ACC112 (cell line): ENCODE measurements at regions not wholly inside any gene's neighbourhood (a gene's known extent, or its start where the extent isn't known, plus 50 kb on each side); places are given as distances from the start of the nearest gene placed in this dataset.

Experiments used
- H2AFZ ChIP-seq: fragments of 200-600 bp; sonication (generic); one replicate; pipeline ENCODE4 v1.6.0; 2017; ENCODE audit warnings: antibody characterized with exemption, low read length; ENCODE audit not compliant: unreplicated experiment
- H3K27ac ChIP-seq: fragments of 200-600 bp; sonication (generic); 2 replicates; pipeline ENCODE4 v1.5.1; 2014; ENCODE audit warnings: low read depth, mild to moderate bottlenecking, antibody characterized with exemption, low read length, moderate library complexity
- H3K27me3 ChIP-seq: fragments of 200-600 bp; sonication (generic); 2 replicates; pipeline ENCODE4 v1.6.1; 2014; ENCODE audit warnings: mild to moderate bottlenecking, antibody characterized with exemption, low read length, moderate library complexity, mixed read lengths; ENCODE audit not compliant: insufficient read depth
- H3K36me3 ChIP-seq: fragments of 200-600 bp; sonication (generic); 2 replicates; pipeline ENCODE4 v1.6.1; 2016; ENCODE audit warnings: mild to moderate bottlenecking, antibody characterized with exemption, low read length, moderate library complexity, mixed read lengths; ENCODE audit not compliant: insufficient read depth
- H3K4me1 ChIP-seq: fragments of 200-600 bp; sonication (generic); one replicate; pipeline ENCODE4 v1.6.1; 2016; ENCODE audit warnings: low read length, mixed read lengths; ENCODE audit not compliant: insufficient read depth, unreplicated experiment, control insufficient read depth
- H3K4me3 ChIP-seq: fragments of 200-600 bp; sonication (generic); 2 replicates; pipeline ENCODE4 v1.5.1; 2014; ENCODE audit warnings: mild to moderate bottlenecking, low read depth, low read length
- H3K79me2 ChIP-seq: fragments of 200-600 bp; sonication (generic); one replicate; pipeline ENCODE4 v1.6.0; 2016; ENCODE audit warnings: low read length; ENCODE audit not compliant: control insufficient read depth, unreplicated experiment, insufficient read depth

DNA sequence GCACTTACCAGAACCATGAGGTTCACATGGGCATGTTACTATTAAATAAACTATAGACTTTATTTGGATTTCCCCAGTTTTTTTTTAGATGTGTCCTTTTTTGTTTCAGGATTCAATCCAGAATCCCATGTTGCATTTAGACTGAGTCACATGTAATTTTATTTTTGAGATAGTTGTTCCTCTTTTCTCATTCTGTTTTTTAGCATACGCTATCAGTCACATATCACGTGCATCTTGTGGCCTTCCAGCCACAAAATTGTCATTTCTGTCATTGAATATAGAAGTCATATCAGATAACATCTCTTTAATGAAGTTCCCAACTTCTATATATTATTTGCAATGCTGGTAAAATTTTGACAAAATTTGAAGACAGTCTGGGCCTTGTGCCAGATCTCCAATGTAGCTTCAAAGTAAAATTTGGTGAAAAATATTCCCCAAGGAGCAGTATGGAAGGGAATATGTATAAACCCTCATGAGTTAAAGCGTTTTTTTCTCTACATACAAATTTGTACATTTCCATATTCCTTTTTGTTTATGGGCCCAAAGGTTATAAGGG lies 132.3 kb upstream of the MKI67 start:
- H3K4me3 ChIP-seq: no peak overlapping the region
- H3K27ac ChIP-seq: no peak overlapping the region
- no peak overlapping the region for H2AFZ ChIP-seq
- no peaks in the 10 kb centered on the region for H3K4me1 ChIP-seq
- no peaks in the 10 kb centered on the region for H3K79me2 ChIP-seq
- no peaks in the 10 kb centered on the region for H3K27me3 ChIP-seq
- no peaks in the 10 kb centered on the region for H3K36me3 ChIP-seq

DNA sequence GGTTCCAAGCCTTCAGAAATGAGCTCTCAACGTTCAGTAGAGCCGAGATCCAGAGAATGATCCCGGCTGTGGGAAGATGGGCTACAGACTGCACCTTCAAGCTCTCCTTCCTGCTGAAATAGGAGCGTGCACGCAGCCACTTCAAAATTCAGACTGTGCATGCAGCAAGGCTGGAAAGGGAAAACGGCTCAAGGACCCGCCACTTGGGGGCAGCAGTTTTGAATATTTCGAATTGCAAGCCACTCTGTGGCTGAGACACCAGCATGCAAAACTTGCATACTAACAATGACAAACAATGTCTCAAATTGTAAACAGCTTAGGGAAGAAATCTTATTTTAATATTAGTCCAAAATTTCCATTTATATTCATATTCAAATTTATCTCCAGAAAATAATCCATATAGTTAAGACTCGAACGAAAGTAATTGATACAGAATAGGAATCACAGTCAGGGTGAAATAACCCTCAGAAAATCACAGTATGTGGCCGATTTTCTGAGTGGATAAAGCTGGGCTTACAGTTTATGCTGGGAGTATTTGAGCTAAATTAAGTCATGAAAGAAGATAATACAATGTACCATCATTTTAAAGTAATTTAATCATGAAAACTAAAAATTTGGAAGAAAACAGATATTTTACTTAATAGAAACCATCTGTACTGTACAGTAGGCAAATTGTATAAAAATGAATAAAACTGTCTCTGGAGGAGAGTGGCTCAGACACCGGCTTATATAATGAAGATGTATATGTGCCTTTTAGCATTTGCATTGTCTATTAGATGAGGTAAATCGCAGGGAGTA lies 137.9 kb upstream of the MKI67 start:
- no peaks in the 10 kb centered on the region for H3K36me3 ChIP-seq
- peaks cover 7% of the 10 kb centered on the region; the same call in 1 of the 2 replicates for H3K27me3 ChIP-seq
- H3K4me1 ChIP-seq: no peaks in the 10 kb centered on the region
- no peak overlapping the region for H3K4me3 ChIP-seq
- no peaks in the 10 kb centered on the region for H3K79me2 ChIP-seq
- no peak overlapping the region for H2AFZ ChIP-seq
- H3K27ac ChIP-seq: no peak overlapping the region

GRCh38 chr10:128265596-128265995 lies 139.4 kb upstream of the MKI67 start:
- no peak overlapping the region for H3K4me3 ChIP-seq
- no peak overlapping the region for H3K27ac ChIP-seq
- no peaks in the 10 kb centered on the region for H3K79me2 ChIP-seq
- H3K4me1 ChIP-seq: no peaks in the 10 kb centered on the region
- H3K36me3 ChIP-seq: no peaks in the 10 kb centered on the region
- no peak overlapping the region for H2AFZ ChIP-seq
- H3K27me3 ChIP-seq: peaks cover 7% of the 10 kb centered on the region; the same call in 1 of the 2 replicates

GRCh38 chr10:128267581-128267980 lies 141.4 kb upstream of the MKI67 start:
- Histone ChIP-seq H3K79me2 (no peaks in the 10 kb centered on the region), H3K27me3 (peaks cover 7% of the 10 kb centered on the region; the same call in 1 of the 2 replicates), H3K4me1 (no peaks in the 10 kb centered on the region), H3K36me3 (no peaks in the 10 kb centered on the region), H2AFZ (no peak overlapping the region), H3K27ac (no peak overlapping the region), H3K4me3 (no peak overlapping the region)

GRCh38 chr10:128268015-128268722 lies 141.9 kb upstream of the MKI67 start:
- H3K4me1 ChIP-seq: no peaks in the 10 kb centered on the region
- no peak overlapping the region for H3K27ac ChIP-seq
- H3K79me2 ChIP-seq: no peaks in the 10 kb centered on the region
- H3K4me3 ChIP-seq: no peak overlapping the region
- H3K27me3 ChIP-seq: peaks cover 7% of the 10 kb centered on the region; the same call in 1 of the 2 replicates
- no peak overlapping the region for H2AFZ ChIP-seq
- no peaks in the 10 kb centered on the region for H3K36me3 ChIP-seq

GRCh38 chr10:128274938-128275337 lies 148.7 kb upstream of the MKI67 start:
- Histone ChIP-seq H3K27me3 (no peaks in the 10 kb centered on the region), H3K79me2 (no peaks in the 10 kb centered on the region), H3K36me3 (no peaks in the 10 kb centered on the region), H3K27ac (no peak overlapping the region), H2AFZ (no peak overlapping the region), H3K4me1 (no peaks in the 10 kb centered on the region), H3K4me3 (no peak overlapping the region)

DNA sequence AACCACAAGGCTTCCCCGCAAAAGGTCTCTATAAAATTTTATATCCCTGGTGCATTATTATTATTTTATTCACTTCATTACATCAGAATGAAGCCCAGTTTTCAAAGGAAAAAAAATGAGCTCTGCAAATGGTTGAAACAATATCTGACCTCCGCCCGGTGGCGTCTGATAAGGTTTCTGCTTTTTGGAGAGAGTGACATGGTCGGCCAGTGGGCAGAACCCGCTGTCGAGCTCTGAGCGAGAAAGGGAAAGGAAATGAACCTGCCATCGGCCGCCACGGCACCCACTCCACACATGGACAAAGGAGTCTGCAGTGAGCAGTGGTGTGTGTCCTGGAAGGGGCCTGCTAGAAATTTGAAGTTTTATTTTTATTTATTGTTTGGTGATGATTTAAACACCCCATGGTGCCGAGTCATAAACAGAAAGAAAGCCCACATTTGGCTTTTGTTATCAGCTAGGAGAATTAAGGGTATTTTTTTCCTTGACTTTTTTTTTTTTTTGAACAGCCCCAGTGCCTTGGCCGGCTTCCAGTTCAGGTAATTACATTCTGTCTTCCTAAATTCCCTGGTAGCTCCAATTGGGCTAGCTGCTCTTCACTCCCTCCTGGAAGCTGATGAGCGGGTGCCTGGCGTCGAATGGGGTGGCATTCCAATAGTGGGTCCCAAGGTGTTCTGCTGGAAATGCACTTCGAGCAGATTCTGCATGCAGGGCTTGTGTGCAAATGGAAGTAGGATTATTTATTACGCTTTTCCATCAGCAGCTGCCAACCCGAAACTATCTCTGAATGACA lies 149.4 kb upstream of the MKI67 start:
- peak overlapping the region; percentile 37 for H3K4me3 ChIP-seq
- H3K4me1 ChIP-seq: no peaks in the 10 kb centered on the region
- no peaks in the 10 kb centered on the region for H3K79me2 ChIP-seq
- H3K27ac ChIP-seq: no peak overlapping the region
- no peaks in the 10 kb centered on the region for H3K36me3 ChIP-seq
- H2AFZ ChIP-seq: no peak overlapping the region
- H3K27me3 ChIP-seq: no peaks in the 10 kb centered on the region

DNA sequence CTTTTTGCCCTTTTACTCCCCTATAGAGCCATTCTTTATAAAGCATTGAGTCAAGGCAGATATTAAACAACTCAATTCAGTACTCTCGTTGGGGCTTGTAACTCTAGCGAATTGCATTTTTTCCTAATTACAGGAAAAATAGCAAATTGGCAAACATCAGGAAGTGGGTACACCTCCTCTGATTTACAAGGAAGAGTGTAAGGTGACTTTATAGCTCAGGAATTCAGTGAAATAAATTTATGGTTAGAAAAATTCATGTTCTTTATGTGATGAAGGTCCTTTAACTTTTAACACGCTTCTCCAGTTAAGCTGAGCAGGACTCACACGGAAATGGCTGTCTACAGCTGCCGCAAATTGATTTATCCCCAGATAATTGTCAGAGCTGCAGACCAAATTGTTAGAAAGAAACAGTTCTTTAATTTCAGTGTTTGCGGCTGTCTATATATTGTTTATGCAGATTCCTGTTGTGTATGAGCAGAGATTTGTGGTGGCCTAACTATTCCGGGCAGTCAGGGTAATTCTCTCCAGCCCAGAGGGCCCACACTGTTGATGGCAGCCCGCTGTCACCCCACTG lies 151.1 kb upstream of the MKI67 start:
- no peak overlapping the region for H3K4me3 ChIP-seq
- no peaks in the 10 kb centered on the region for H3K27me3 ChIP-seq
- H2AFZ ChIP-seq: no peak overlapping the region
- no peak overlapping the region for H3K27ac ChIP-seq
- no peaks in the 10 kb centered on the region for H3K79me2 ChIP-seq
- no peaks in the 10 kb centered on the region for H3K36me3 ChIP-seq
- H3K4me1 ChIP-seq: no peaks in the 10 kb centered on the region

- no peak overlapping the region for H3K4me3 ChIP-seq
Measured at GRCh38 chr10:128278362-128278761, 152.1 kb upstream of the MKI67 start.

GRCh38 chr10:128280271-128280670 lies 154.0 kb upstream of the MKI67 start:
- no peak overlapping the region for H2AFZ ChIP-seq
- no peak overlapping the region for H3K4me3 ChIP-seq
- H3K79me2 ChIP-seq: no peaks in the 10 kb centered on the region
- no peaks in the 10 kb centered on the region for H3K4me1 ChIP-seq
- no peaks in the 10 kb centered on the region for H3K36me3 ChIP-seq
- H3K27me3 ChIP-seq: no peaks in the 10 kb centered on the region
- no peak overlapping the region for H3K27ac ChIP-seq

More at GRCh38 chr10:128278362-128278761, 152.1 kb upstream of the MKI67 start:
- Histone ChIP-seq H3K4me1 (no peaks in the 10 kb centered on the region), H3K27ac (no peak overlapping the region), H2AFZ (no peak overlapping the region), H3K79me2 (no peaks in the 10 kb centered on the region), H3K27me3 (no peaks in the 10 kb centered on the region), H3K36me3 (no peaks in the 10 kb centered on the region)
